WI38 (cell line): ENCODE measurements at regions not wholly inside any gene's neighbourhood (a gene's known extent, or its start where the extent isn't known, plus 50 kb on each side); places are given as distances from the start of the nearest gene placed in this dataset.

Experiments
- H3K4me3 ChIP-seq: 2 replicates; pipeline ENCODE4 v1.5.1; 2011; ENCODE audit warnings: low read depth, mild to moderate bottlenecking, control low read depth, low read length
- TF ChIP-seq, protein P1 (sequence below): IDR thresholded peaks from 2 replicates; pipeline ENCODE4 v1.5.1; 2012; ENCODE audit warnings: low read depth, mild to moderate bottlenecking, control low read depth, low read length

GRCh38 chr22:49368221-49368975, 459.3 kb downstream of the BRD1 start:
- no peak overlapping the region for H3K4me3 ChIP-seq
- TF ChIP-seq, protein P1, sequence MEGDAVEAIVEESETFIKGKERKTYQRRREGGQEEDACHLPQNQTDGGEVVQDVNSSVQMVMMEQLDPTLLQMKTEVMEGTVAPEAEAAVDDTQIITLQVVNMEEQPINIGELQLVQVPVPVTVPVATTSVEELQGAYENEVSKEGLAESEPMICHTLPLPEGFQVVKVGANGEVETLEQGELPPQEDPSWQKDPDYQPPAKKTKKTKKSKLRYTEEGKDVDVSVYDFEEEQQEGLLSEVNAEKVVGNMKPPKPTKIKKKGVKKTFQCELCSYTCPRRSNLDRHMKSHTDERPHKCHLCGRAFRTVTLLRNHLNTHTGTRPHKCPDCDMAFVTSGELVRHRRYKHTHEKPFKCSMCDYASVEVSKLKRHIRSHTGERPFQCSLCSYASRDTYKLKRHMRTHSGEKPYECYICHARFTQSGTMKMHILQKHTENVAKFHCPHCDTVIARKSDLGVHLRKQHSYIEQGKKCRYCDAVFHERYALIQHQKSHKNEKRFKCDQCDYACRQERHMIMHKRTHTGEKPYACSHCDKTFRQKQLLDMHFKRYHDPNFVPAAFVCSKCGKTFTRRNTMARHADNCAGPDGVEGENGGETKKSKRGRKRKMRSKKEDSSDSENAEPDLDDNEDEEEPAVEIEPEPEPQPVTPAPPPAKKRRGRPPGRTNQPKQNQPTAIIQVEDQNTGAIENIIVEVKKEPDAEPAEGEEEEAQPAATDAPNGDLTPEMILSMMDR = no peak

- no peak overlapping the region for H3K4me3 ChIP-seq
- TF ChIP-seq, protein P1 = no peak
Observed at GRCh38 chr22:49367041-49367697, 460.5 kb downstream of the BRD1 start.

GRCh38 chr22:49366437-49366836, 461.2 kb downstream of the BRD1 start:
- TF ChIP-seq, protein P1 = no peak

DNA sequence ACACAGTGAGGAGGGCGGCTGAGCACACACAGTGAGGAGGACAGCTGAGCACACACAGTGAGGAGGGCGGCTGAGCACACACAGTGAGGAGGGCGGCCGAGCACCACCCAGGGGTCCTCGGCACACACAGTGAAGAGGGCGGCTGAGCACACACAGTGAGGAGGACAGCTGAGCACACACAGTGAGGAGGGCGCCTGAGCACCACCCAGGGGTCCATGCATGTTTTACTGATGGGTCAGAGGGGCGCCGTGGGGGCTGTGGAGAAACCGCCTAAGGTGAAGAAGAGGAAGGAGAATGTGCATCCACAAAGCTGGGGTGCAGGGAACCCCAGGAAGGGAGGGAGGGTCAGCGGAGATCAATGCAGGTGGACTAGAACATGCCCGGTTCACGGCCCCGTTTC, 461.8 kb downstream of the BRD1 start:
- H3K4me3 ChIP-seq = no peak overlapping the region
- TF ChIP-seq, protein P1 = no peak

More at GRCh38 chr22:49366437-49366836, 461.2 kb downstream of the BRD1 start:
- no peak overlapping the region for H3K4me3 ChIP-seq

- H3K4me3 ChIP-seq = no peak overlapping the region
- TF ChIP-seq, protein P1 = no peak
Observed at GRCh38 chr22:49365191-49365837, 462.4 kb downstream of the BRD1 start.

DNA sequence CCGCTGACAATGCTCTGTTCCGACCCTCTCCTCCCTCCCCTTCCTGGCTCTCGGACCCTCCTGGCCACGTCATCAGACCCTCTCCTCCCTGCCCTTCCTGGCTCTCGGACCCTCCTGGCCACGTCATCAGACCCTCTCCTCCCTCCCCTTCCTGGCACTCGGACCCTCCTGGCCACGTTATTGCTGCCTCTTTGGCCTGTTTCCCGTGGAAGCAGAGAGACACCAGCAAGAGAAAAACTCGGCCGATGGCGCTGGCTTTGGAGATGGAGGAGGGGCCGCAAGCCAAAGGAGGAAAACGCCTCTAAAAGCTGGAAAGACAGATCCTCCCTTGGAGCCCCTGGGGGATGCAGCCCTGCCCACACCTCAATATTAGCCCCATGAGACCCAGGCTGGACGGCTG, 463.3 kb downstream of the BRD1 start:
- no peak overlapping the region for H3K4me3 ChIP-seq
- TF ChIP-seq, protein P1 = no peak
